ENCODE measurements at regions not wholly inside any gene's neighbourhood (a gene's known extent, or its start where the extent isn't known, plus 50 kb on each side); places are given as distances from the start of the nearest gene placed in this dataset.
A peak's percentile ranks its signal among the peaks of the same experiment; 100 is the strongest.
"Not testable (repeated sequence)": the region's sequence is repeated elsewhere in the genome, so short reads cannot be mapped to it uniquely, and the experiment has no call there.

GRCh38 chr14:103279142-103280025, 54.7 kb upstream of the EIF5 start:
- FAIRE-seq = no peak
- no peak for DNase-seq (ENCODE audit: insufficient read length, low spot score)
- no peak for TF ChIP-seq CTCF (IDR thresholded peaks at IDR 0.05; ENCODE audit: insufficient read depth, missing control alignments)

- no peak for DNase-seq (ENCODE audit: insufficient read length, low spot score)
- TF ChIP-seq CTCF (IDR thresholded peaks at IDR 0.05; ENCODE audit: insufficient read depth, missing control alignments) = no peak
- FAIRE-seq = no peak
Measured at GRCh38 chr14:103280278-103280928, 53.6 kb upstream of the EIF5 start.

DNA sequence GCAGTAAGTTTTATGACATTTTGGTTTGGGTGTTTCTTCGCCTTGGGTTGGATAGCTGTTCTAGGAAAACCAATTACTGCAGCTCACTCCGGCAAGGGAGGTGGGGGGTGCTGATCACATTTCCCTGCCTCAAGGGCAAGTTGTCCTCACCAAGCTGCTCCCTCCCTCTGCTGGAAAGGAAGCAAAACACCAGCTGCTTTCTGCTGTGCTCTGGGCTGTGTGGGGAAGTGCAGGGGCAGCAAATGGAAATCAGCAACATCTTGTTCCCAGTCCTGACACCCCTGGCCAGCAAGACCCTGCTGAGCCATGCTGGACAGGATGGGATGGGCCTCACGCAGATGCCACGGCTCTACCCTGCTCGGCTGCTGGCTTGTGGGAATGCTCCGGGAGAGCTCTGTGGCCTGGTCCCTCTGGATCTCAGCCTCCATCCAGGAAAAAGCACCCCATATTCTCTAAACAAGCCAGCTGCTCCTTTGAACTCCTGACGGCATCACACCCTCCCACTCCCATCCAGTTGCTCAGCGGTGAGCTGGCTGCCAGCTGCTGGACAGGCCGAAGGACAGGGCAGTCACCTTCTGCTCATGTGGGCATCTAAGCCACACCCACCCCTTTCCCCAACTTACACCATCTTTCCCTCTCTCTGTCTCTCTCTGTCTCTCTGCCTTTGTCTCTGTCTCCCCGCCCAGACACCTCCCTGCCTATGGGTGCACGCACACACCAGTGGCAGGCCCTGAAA, 52.4 kb upstream of the EIF5 start:
- no peak for FAIRE-seq
- peak; percentile 54 for DNase-seq (ENCODE audit: insufficient read length, low spot score)
- no peak for TF ChIP-seq CTCF (IDR thresholded peaks at IDR 0.05; ENCODE audit: insufficient read depth, missing control alignments)

- not testable (repeated sequence) for FAIRE-seq
Measured at GRCh38 chr14:103282309-103282708, 51.7 kb upstream of the EIF5 start.

GRCh38 chr14:103282932-103283331, 51.1 kb upstream of the EIF5 start:
- no peak for TF ChIP-seq CTCF (IDR thresholded peaks at IDR 0.05; ENCODE audit: insufficient read depth, missing control alignments)
- FAIRE-seq (no peak), DNase-seq (ENCODE audit: insufficient read length, low spot score) (no peak)

More at GRCh38 chr14:103282309-103282708, 51.7 kb upstream of the EIF5 start:
- DNase-seq (ENCODE audit: insufficient read length, low spot score) = not testable (repeated sequence)

DNA sequence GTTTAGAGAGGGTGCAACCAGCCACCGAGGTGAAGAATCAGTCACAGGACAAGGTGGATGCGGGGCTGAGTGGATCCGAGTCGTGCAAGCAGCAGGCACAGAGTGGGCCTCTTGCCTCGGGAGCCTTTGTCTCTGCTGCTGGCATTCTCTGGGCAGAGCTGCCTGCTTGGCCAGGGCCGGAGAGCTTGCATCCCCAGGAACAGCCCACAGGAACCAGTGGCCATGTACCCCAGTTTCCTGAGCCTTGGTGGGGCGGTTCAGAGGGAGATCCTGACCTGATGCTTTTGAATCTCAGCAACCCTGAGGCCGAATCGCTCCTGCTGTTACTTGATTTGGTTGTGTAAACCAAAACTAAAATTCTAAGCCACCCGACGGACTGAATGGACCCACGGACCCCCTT, 50.1 kb upstream of the EIF5 start:
- DNase-seq (ENCODE audit: insufficient read length, low spot score) = no peak
- no peak for FAIRE-seq
- TF ChIP-seq CTCF (IDR thresholded peaks at IDR 0.05; ENCODE audit: insufficient read depth, missing control alignments) = no peak

Measured in D721Med (cell line).